HEK293 (cell line): ENCODE measurements at regions not wholly inside any gene's neighbourhood (a gene's known extent, or its start where the extent isn't known, plus 50 kb on each side); places are given as distances from the start of the nearest gene placed in this dataset.

ENCODE experiments used
- CTCF ChIA-PET: fragments of 350-600 bp; formaldehyde crosslinking; extraction: SDS; loops from one replicate; lab custom pipeline; 2021; ENCODE audit warnings: antibody characterized with exemption; lab: Yijun Ruan, JAX
- POLR2A ChIA-PET: fragments of 300-600 bp; formaldehyde crosslinking; extraction: SDS; loops from one replicate; lab custom pipeline; 2020; ENCODE audit warnings: antibody characterized with exemption, inconsistent platforms; lab: Yijun Ruan, JAX
- H3K27ac ChIP-seq: fragments of 200-500 bp; sonication (Bioruptor generic); 2 replicates; pipeline ENCODE4 v1.5.1; 2014; ENCODE audit warnings: low read depth, low read length, control low read depth, inconsistent platforms; ENCODE audit errors: extremely low read depth
- H3K36me3 ChIP-seq, 2 experiments: fragments of 200-500 bp in 1 of 2; sonication (Bioruptor generic) in 1 of 2; 1 replicate in 1 of 2; 2 replicates in 1 of 2; pipeline ENCODE4 v1.5.1; 2014 to 2017; ENCODE audit warnings: inconsistent platforms in 2 of 2, low read length in 2 of 2; ENCODE audit not compliant: control insufficient read depth in 2 of 2, insufficient read depth in 1 of 2
- H3K4me1 ChIP-seq: fragments of 200-500 bp; sonication (Bioruptor generic); 2 replicates; pipeline ENCODE4 v1.5.1; 2014; ENCODE audit warnings: mild to moderate bottlenecking, low read length, inconsistent platforms; ENCODE audit not compliant: control insufficient read depth, insufficient read depth
- H3K4me3 ChIP-seq: 2 replicates; pipeline ENCODE4 v1.5.1; 2011; ENCODE audit warnings: low read depth, mild to moderate bottlenecking, control low read depth, low read length, moderate library complexity
- H3K9me3 ChIP-seq: fragments of 200-500 bp; sonication (Bioruptor generic); 2 replicates; pipeline ENCODE4 v1.5.1; 2014; ENCODE audit warnings: low read depth, low read length, inconsistent platforms; ENCODE audit not compliant: control insufficient read depth, insufficient read depth
- OSR2 ChIP-seq: fragments of 450-650 bp; formaldehyde crosslinking; IDR thresholded peaks from 2 replicates; pipeline ENCODE4 v1.5.1; 2016; ENCODE audit warnings: missing biosample characterization, missing genetic modification characterization
- SALL2 ChIP-seq: fragments of 450-650 bp; formaldehyde crosslinking; IDR thresholded peaks from 2 replicates; pipeline ENCODE4 v1.5.0; 2017; ENCODE audit warnings: missing biosample characterization, mild to moderate bottlenecking, missing genetic modification characterization, borderline replicate concordance
- SCRT2 ChIP-seq: fragments of 450-650 bp; formaldehyde crosslinking; IDR thresholded peaks from 2 replicates; pipeline ENCODE4 v1.5.1; 2016; ENCODE audit warnings: missing biosample characterization, missing genetic modification characterization
- SP7 ChIP-seq: fragments of 450-650 bp; formaldehyde crosslinking; IDR thresholded peaks from 2 replicates; pipeline ENCODE4 v1.5.1; 2016; ENCODE audit warnings: missing biosample characterization, missing genetic modification characterization
- YY2 ChIP-seq: fragments of 450-650 bp; formaldehyde crosslinking; IDR thresholded peaks from 2 replicates; pipeline ENCODE4 v1.5.1; 2016; ENCODE audit warnings: missing biosample characterization, missing genetic modification characterization
- ZBTB20 ChIP-seq: fragments of 450-650 bp; formaldehyde crosslinking; IDR thresholded peaks from 2 replicates; pipeline ENCODE4 v1.5.1; 2016; ENCODE audit warnings: missing biosample characterization, missing genetic modification characterization
- ZEB2 ChIP-seq: fragments of 450-650 bp; formaldehyde crosslinking; IDR thresholded peaks from 2 replicates; pipeline ENCODE4 v1.5.1; 2016; ENCODE audit warnings: missing biosample characterization, missing genetic modification characterization
- ZFHX2 ChIP-seq: fragments of 450-650 bp; formaldehyde crosslinking; conservative IDR thresholded peaks from 2 replicates; pipeline ENCODE4 v1.5.1; 2016; ENCODE audit warnings: missing biosample characterization, missing genetic modification characterization
- ZFP3 ChIP-seq: fragments of 450-650 bp; formaldehyde crosslinking; IDR thresholded peaks from 2 replicates; pipeline ENCODE4 v1.5.1; 2016; ENCODE audit warnings: low read depth, missing biosample characterization, missing genetic modification characterization
- ZNF175 ChIP-seq: fragments of 450-650 bp; formaldehyde crosslinking; IDR thresholded peaks from 2 replicates; pipeline ENCODE4 v1.5.1; 2016; ENCODE audit warnings: missing biosample characterization, missing genetic modification characterization
- ZNF184 ChIP-seq: fragments of 450-650 bp; IDR thresholded peaks from 2 replicates; pipeline ENCODE4 v1.5.1; 2018; ENCODE audit warnings: missing biosample characterization, mild to moderate bottlenecking, missing genetic modification characterization
- ZNF292 ChIP-seq: fragments of 450-650 bp; formaldehyde crosslinking; IDR thresholded peaks from 2 replicates; pipeline ENCODE4 v1.5.1; 2016; ENCODE audit warnings: low read depth, missing biosample characterization, missing genetic modification characterization, borderline replicate concordance
- ZNF335 ChIP-seq: fragments of 450-650 bp; formaldehyde crosslinking; conservative IDR thresholded peaks from 2 replicates; pipeline ENCODE4 v1.5.1; 2016; ENCODE audit warnings: missing biosample characterization, missing genetic modification characterization
- ZNF366 ChIP-seq: fragments of 450-650 bp; formaldehyde crosslinking; conservative IDR thresholded peaks from 2 replicates; pipeline ENCODE4 v1.5.1; 2016; ENCODE audit warnings: missing biosample characterization, missing genetic modification characterization
- ZNF404 ChIP-seq: fragments of 450-650 bp; formaldehyde crosslinking; IDR thresholded peaks from 2 replicates; pipeline ENCODE4 v1.5.1; 2017; ENCODE audit warnings: missing biosample characterization, missing genetic modification characterization
- ZNF549 ChIP-seq: fragments of 450-650 bp; IDR thresholded peaks from 2 replicates; pipeline ENCODE4 v1.5.1; 2018; ENCODE audit warnings: missing biosample characterization, missing genetic modification characterization, mild to moderate bottlenecking, inconsistent platforms, moderate library complexity
- ZNF621 ChIP-seq: fragments of 450-650 bp; formaldehyde crosslinking; IDR thresholded peaks from 2 replicates; pipeline ENCODE4 v1.5.1; 2017; ENCODE audit warnings: missing biosample characterization, missing genetic modification characterization
- ZNF660 ChIP-seq: fragments of 450-650 bp; IDR thresholded peaks from 2 replicates; pipeline ENCODE4 v1.5.1; 2018; ENCODE audit warnings: missing biosample characterization, mild to moderate bottlenecking, missing genetic modification characterization
- ZNF777 ChIP-seq: fragments of 450-650 bp; formaldehyde crosslinking; IDR thresholded peaks from 2 replicates; pipeline ENCODE4 v1.5.1; 2017; ENCODE audit warnings: missing biosample characterization, missing genetic modification characterization, borderline replicate concordance
- ZXDB ChIP-seq: fragments of 450-650 bp; formaldehyde crosslinking; IDR thresholded peaks from 2 replicates; pipeline ENCODE4 v1.5.1; 2016; ENCODE audit warnings: missing biosample characterization, missing genetic modification characterization
- TF ChIP-seq, protein P1 (sequence below): fragments of 450-650 bp; formaldehyde crosslinking; IDR thresholded peaks from 2 replicates; pipeline ENCODE4 v1.5.1; 2017; ENCODE audit warnings: missing biosample characterization, missing genetic modification characterization
- TF ChIP-seq, protein P2 (sequence below): fragments of 450-650 bp; formaldehyde crosslinking; IDR thresholded peaks from 2 replicates; pipeline ENCODE4 v1.5.1; 2016; ENCODE audit warnings: missing biosample characterization, missing genetic modification characterization

DNA sequence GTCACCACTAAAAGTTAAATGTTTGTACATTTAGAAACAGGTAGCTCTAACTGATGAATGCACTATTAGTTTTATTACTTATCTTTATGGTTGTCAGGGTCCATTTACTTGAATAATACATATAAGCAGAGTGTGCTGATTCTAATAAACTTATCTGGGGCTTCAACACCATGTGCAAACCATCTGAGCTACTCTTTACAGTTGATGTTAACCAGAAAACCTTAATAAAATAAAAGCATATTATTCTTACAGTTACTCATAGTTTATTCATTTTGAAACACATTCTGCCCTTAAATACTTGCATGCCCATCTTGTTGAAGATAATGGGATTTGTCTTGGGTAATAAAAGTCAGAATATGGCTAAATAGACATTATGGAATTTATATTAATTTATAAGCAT is 1042.2 kb downstream of the EPHA7 start:
- Histone ChIP-seq H3K4me1 (no peaks in the 10 kb centered on the region), H3K36me3 (no peaks in the 10 kb centered on the region)
- CTCF ChIA-PET = no interaction called here
- TF ChIP-seq ZNF660 = no peak
- TF ChIP-seq ZNF621 (tag by site-specific recombination) = no peak
- TF ChIP-seq ZNF175 (tag by site-specific recombination) = no peak
- TF ChIP-seq YY2 = no peak
- TF ChIP-seq SCRT2 (tag by site-specific recombination) = no peak
- TF ChIP-seq, all 188 proteins: peak for 0
- Histone ChIP-seq H3K9me3 (no peaks in the 10 kb centered on the region), H3K4me3 (no peak overlapping the region), H3K27ac (no peak overlapping the region)
- POLR2A ChIA-PET = no interaction called here

DNA sequence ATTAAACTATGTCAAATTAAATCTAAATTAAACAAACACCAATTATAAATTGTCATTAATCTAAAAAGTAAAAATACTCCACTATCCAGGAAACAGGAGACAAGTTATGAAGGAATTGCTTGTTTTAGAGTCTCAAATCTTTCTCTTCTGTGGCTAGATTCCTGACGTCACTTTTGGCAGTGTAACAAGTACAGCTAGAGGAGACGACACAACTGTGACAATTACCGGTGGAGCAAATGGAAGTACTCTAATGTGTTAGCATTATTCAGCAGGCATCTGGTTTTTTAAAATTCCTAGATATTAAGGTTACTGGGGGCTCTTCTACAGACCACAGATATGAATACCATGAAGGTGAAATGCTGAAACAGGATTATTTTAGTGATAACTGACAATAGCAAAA is 1042.7 kb downstream of the EPHA7 start:
- H3K27ac ChIP-seq = no peak overlapping the region
- no peaks in the 10 kb centered on the region for H3K9me3 ChIP-seq
- H3K4me1 ChIP-seq = no peaks in the 10 kb centered on the region
- ChIA-PET CTCF (no interaction called here), POLR2A (no interaction called here)
- no peak overlapping the region for H3K4me3 ChIP-seq
- H3K36me3 ChIP-seq = no peaks in the 10 kb centered on the region
- TF ChIP-seq OSR2 (tag by site-specific recombination) (no peak), ZNF549 (tag by site-specific recombination) (no peak), ZBTB20 (tag by site-specific recombination) (no peak), ZNF184 (tag by site-specific recombination) (no peak), SALL2 (tag by site-specific recombination) (no peak), ZFP3 (tag by site-specific recombination) (no peak), ZNF335 (tag by site-specific recombination) (no peak), ZNF777 (tag by site-specific recombination) (no peak)
- TF ChIP-seq, protein P1, sequence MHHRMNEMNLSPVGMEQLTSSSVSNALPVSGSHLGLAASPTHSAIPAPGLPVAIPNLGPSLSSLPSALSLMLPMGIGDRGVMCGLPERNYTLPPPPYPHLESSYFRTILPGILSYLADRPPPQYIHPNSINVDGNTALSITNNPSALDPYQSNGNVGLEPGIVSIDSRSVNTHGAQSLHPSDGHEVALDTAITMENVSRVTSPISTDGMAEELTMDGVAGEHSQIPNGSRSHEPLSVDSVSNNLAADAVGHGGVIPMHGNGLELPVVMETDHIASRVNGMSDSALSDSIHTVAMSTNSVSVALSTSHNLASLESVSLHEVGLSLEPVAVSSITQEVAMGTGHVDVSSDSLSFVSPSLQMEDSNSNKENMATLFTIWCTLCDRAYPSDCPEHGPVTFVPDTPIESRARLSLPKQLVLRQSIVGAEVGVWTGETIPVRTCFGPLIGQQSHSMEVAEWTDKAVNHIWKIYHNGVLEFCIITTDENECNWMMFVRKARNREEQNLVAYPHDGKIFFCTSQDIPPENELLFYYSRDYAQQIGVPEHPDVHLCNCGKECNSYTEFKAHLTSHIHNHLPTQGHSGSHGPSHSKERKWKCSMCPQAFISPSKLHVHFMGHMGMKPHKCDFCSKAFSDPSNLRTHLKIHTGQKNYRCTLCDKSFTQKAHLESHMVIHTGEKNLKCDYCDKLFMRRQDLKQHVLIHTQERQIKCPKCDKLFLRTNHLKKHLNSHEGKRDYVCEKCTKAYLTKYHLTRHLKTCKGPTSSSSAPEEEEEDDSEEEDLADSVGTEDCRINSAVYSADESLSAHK (tag by site-specific recombination) = no peak

DNA sequence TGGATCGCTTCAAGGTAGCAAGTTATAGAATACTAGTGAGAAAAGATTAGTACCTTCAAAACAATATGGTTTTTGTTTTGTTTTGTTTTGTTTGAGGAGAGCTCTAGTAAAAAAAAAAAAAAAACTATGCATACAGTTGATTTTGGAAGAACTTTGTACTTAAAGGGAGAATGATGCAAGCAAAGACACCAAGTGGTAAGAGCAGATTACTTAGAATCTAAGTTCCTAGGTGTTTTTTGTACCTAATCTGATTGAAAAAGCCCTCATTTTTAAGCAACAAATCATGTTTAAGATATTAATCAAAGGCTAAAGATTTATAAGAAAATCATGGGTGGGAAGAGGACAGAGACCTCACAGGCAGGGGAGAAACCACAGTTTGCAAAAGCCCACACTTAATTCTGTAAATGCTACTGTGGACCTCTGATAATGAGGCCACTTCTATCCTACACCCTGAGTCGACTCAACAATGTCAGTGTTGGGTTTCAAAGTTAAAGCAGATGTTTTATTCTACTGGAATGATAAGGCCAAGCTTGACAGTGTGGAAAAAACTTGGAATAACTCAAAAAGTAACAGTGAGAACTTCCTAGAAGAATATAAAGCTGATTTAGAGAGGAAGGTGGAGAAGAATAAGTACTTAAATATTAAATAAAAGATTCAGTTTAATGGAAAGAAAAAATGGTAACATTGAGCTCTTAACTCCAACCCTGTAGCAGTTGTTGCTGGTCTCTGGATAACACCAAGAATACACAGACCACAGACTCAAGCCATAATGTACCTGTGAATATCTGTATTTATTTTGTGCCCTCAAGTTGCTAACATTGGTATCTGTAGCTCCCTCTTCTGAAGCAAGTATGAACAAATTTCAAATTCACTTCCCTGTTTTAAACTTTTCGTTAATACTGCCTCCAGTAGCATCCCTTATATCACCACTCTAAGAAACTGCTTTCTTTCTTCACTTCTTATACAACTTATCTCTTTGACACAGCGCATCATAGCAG is 1047.8 kb downstream of the EPHA7 start:
- Histone ChIP-seq H3K4me1 (no peaks in the 10 kb centered on the region), H3K9me3 (no peaks in the 10 kb centered on the region), H3K36me3 (no peaks in the 10 kb centered on the region), H3K4me3 (no peak overlapping the region), H3K27ac (no peak overlapping the region)
- ChIA-PET CTCF (no interaction called here), POLR2A (no interaction called here)
- TF ChIP-seq, protein P2, sequence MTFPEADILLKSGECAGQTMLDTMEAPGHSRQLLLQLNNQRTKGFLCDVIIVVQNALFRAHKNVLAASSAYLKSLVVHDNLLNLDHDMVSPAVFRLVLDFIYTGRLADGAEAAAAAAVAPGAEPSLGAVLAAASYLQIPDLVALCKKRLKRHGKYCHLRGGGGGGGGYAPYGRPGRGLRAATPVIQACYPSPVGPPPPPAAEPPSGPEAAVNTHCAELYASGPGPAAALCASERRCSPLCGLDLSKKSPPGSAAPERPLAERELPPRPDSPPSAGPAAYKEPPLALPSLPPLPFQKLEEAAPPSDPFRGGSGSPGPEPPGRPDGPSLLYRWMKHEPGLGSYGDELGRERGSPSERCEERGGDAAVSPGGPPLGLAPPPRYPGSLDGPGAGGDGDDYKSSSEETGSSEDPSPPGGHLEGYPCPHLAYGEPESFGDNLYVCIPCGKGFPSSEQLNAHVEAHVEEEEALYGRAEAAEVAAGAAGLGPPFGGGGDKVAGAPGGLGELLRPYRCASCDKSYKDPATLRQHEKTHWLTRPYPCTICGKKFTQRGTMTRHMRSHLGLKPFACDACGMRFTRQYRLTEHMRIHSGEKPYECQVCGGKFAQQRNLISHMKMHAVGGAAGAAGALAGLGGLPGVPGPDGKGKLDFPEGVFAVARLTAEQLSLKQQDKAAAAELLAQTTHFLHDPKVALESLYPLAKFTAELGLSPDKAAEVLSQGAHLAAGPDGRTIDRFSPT (tag by site-specific recombination) = no peak
- no peak for TF ChIP-seq ZNF292 (tag by site-specific recombination)
- no peak for TF ChIP-seq ZNF366 (tag by site-specific recombination)
- TF ChIP-seq ZFHX2 (tag by site-specific recombination) = no peak
- TF ChIP-seq ZXDB (tag by site-specific recombination) = no peak
- no peak for TF ChIP-seq ZEB2
- no peak for TF ChIP-seq ZNF404
- no peak for TF ChIP-seq SP7
- no peak for TF ChIP-seq ZNF549 (tag by site-specific recombination)
